Esophagus squamous epithelium (tissue), 4 donors: ENCODE measurements at regions not wholly inside any gene's neighbourhood (a gene's known extent, or its start where the extent isn't known, plus 50 kb on each side); places are given as distances from the start of the nearest gene placed in this dataset.

Source experiments
- CTCF ChIP-seq, 6 experiments: fragments of 450-650 bp in 4 of 6; fragments of 200-600 bp in 2 of 6; sonication (generic) in 2 of 6; IDR thresholded peaks; one replicate each; pipeline ENCODE4 v1.5.1; 2016 to 2019; ENCODE audit warnings: antibody characterized with exemption in 6 of 6, mild to moderate bottlenecking in 4 of 6, moderate library complexity in 4 of 6
- POLR2A ChIP-seq, 4 donors: fragments of 450-650 bp; IDR thresholded peaks; one replicate each; pipeline ENCODE4 v1.6.1; 2017; ENCODE audit warnings: antibody characterized with exemption in 4 of 4, mild to moderate bottlenecking in 4 of 4, moderate library complexity in 3 of 4

GRCh38 chr11:130625578-130626306, 177.3 kb downstream of the ADAMTS15 start:
- TF ChIP-seq CTCF (IDR thresholded peaks at IDR 0.05) (no peak), POLR2A (IDR thresholded peaks at IDR 0.05) (no peak)
